EH (cell line): ENCODE measurements at regions not wholly inside any gene's neighbourhood (a gene's known extent, or its start where the extent isn't known, plus 50 kb on each side); places are given as distances from the start of the nearest gene placed in this dataset.

Experiments
- DNase-seq: peaks from one replicate; pipeline ENCODE4 v3.0.0-alpha.2; 2015; ENCODE audit warnings: low read depth

DNA sequence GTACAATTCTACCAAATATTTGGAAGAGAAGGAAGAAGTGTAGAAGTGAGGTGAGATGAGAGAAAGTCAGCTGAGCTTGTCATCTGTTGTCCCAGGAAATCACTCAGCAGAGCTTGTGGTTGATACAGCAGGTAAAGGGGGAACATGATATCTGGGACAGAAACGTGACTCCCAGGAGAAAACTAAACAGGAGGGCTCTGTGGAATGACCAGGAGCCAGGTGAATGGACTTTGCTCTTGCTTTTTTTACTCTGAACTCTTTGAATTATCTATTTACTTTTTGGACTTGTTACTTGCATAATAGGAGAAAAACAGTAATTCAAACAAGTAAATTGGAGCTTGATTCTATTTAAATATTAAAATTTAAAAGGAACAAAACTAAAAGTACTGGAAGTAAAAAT lies 555.6 kb upstream of the FRG1 start:
- DNase-seq, result no peak

DNA sequence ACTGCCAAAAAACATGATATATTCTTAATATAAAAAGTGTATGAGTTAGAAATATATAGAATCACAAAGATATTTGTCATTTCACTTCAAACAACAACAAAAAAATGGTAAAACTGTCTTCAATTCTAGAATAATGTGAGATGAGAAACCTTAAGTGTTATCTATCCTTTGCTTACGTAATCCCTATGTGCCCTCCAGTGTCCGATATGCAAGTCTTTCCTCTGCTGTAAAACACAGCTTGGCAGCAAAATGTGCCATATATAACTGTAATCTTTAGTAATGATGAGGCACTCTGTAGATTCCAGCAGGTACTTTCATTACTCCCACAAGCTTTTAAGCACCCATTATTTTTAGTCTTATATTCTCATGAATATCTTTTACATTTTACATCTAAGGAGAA lies 555.1 kb upstream of the FRG1 start:
- no peak for DNase-seq

DNA sequence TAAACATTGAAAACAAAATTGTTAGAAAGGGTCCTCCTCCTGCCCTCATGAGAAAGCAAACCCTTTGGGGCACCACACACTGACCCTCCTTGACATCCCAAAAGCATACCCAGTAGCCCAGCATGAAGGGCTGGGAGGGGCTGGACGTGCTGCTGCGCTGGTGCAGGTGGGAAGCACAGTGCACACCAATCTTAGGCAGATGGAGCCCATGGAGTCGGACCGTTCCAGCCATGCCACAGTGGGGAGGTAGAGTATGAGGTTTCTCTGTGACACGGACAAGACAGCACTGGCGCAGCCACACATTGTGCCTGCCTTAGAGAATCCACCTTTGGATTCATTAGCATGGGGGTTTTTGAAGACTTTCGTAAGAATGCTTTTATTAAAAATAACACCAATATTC lies 544.2 kb upstream of the FRG1 start:
- no peak for DNase-seq

DNA sequence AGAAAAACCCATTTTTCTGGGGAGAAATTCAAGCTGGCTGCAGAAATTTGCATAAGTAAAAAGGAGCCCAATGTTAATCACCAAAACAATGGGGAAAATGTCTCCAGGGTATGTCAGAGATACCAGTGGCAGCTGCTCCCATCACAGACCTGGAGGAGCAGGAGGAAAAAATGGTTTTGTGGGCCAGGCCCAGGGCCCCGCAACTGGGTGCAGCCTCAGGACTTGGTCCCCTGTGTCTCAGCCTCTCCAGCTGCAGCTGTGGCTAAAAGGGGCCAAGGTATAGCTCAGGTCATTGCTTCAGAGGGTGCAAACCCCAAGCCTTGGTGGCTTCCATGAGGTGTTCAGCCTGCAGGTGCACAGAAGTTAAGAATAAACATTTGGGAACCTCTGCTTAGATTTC lies 536.4 kb upstream of the FRG1 start:
- DNase-seq, result no peak

DNA sequence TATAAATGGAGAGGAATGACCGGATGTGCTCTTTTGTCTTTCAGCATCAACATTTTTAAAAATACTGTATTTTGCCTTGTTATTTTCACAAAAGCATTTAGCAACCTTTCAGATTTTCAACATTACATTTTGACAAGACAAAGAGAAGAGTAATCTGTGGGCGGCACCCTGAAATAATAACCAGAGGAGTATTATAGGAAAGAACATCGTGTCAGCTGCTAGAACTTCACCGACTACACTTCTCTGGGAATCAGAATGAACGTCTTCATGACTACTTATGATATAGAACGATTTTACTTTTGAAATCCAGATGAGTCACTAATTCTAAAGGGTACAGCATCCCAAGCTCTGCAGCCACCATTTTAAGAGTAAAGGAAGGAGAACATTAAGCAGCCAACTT lies 531.5 kb upstream of the FRG1 start:
- no peak for DNase-seq

DNA sequence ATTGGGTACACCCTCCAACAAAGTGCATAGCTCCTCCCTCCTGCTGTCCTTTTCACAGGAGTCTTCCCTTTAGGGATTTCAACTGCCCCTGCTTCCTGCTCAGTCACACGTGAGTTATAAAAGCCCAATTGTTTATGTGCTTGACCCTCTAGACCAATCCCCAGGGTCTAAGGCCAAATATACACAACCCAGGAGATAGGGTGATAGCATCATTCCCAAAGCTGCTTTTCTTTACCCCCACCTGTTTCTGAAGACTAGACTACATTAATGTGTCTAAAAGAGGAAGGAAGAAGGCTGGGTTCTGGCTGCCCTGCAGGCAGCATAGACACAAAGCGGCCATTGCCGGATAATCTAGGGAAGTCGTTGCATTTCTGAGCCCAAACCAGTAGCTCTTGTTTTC lies 526.7 kb upstream of the FRG1 start:
- DNase-seq, result no peak

DNA sequence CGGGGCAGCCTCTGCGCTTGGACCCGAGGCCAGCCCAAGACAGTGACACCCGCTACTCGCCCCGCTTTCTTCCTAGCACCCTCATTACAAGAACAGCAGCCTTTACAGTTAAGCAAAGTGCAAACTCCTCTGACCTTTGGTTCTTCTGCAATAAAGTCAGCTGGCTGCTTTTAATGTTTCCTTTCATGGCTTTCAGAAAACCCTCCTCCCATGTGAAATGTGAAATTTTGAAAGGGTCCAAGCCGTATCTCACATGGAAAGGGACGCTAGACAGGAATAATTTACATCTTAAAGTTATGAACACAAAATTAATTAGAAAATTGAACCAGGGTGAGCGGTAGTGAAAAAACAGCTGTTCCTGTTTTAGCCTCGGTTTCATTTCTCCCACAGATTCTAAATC lies 520.1 kb upstream of the FRG1 start:
- DNase-seq, result no peak

DNA sequence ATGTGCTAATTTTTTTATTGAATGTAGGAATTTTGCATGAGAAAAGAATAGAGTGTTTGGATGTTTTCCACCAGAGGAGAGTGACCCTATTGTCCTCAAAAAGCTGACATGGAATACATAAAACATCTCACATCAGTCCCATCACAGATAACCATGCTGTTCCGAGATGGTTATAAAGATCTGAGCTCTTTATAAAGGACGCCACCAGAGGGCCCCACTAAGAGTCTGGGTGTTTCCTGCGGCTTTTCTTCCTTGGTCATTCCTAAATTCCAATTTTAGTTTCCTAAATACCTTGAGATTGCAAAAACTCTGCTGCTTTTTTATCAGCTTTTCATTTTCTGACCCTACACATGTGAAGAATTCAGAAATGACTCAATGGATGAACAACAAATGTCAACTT lies 504.5 kb upstream of the FRG1 start:
- no peak for DNase-seq

DNA sequence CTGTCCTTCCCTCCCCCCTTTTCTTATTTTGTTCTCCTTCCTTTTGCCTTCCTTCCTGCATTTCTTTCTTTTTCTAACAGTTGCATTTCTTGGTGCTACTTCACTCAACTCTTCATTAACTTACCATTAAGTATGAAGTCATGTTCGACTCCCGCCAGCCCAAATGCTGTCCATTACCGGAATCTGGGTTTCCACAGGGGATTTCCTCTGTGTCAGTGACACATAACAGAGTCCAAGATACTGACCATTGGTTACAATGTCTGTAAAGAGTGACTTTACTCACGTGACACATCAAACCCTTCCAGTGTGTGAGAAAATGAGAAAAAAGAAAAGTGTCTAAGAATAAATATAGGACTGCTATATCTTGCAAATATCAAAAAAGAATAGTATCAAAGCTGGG lies 500.0 kb upstream of the FRG1 start:
- no peak for DNase-seq

DNA sequence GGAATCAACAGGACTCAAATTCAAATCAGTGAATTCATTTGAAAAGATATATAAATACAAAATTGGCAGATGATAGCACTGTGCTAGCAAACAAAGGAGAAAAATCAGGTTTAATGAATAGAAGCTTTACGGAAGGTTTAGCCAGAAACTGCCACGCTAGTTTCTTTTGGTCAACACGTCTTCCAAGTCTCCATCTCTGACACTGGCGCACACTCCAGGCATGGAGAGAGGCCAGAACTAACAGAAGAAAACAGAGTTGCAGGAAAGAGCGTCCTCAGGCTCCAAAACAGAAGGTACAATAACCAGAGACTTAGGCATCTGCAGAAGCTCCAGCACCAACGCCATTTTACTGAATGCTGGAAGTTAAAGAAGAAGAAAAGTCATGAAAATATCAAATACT lies 497.3 kb upstream of the FRG1 start:
- no peak for DNase-seq

DNA sequence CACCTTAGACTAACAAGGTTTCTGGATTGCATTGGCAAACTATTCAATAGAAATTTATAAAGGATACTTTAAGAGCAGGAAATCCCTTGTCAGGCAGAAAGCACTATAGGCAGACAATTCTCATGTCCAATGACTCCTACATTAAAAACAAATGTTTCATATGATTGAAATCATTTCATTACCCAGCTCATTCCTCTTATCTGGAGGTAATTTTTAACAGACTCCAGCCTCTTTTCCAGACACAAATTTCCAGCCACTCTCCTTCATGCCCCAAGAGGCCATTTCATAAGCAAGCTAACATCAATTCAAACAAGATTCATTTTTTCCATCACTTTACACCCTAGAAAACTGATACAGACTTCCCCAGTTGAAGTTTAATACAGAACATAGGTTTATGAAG lies 495.1 kb upstream of the FRG1 start:
- DNase-seq, result no peak

DNA sequence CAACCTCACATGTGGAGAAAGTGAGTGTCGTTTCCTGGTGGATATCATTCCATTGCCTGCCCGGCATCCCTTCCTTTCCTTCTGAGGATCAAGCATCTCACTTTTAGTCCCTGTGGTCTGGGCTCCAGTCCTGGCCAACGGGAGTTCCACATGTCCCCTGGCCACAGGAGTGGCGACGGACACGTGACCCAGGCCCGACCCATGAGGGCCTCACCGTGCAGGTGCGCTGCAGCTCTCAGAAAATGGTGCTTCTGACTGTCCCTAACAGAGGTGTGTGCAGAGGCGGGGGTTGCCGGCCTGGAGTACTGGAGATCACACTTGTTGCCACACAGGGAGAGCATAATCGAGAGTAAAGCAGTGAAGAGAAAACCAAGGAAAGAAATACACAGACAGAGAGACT lies 476.9 kb upstream of the FRG1 start:
- no peak for DNase-seq

DNA sequence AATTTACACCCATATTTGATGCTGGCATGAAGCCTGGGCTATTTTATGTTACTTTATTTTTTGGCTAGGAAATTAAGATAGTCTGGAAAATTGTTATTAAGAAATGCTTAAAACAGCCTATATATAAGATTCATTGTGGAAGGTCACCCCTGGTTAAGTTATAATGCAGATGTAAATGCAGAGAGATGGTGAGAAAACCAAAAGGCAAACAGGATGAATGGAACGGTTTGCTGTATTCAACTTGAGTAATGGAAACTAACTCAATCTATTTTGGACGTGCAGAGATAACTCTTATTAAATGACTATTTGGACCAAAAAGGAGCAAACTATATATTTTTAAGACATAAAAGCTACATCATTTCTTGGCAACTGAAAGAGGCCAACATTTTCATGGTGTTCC lies 446.3 kb upstream of the FRG1 start:
- DNase-seq, result no peak

DNA sequence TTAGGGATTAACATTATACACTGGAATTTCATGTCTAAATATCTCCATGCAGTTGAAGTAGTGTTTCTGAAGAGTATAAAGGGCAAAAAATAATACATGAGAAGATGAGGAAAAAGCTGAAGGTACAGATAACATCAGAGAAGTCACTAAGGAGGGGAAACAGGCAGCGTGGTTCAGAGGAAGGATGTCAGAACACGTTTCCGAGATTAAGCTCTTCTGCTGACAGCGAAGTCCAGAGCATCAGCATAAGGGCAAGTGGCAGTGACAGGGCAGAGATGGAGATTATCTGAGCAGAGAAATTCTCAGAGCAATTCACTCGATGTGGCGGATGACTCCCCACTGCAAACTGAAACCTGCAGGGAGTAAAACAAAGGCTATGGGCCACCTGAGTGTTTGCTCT lies 443.2 kb upstream of the FRG1 start:
- DNase-seq, result no peak

DNA sequence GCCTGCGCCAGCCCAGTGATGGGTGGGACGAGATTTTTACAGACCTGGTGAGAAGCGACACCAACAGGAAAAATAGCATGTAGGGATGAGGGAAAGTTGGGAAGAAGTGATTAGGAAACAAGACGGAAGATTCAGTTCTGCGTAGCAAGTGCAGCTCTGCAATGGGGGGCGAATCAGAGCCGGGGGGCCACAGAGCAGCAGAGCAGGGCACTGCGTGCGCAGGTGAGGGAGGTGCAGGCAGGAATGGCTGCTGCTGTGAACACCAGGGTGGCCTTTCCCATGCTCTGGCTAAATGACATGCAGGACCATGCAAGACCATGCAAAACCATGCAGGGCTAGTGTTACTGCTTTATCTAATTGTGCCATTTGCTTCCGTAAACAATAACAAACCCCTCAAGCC lies 442.7 kb upstream of the FRG1 start:
- DNase-seq, result no peak

DNA sequence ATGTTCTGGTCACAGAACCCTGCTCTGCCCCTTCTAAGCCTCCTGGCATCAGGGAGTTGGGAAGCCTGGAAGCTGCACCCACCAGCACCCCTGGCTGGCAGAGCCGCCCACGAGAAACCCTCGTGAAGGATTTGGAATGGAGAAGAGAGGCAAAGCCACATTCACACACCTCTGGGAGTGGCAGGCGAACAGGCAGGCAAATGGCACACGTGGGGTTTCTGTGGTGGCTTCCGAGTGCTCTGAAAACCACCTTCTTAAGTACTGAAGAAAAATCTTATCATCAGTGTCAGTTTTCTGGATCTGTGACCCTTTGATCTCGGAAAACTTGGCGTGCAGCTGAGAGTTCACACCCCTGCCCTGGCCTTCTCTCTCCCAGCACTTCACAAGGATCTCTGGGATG lies 442.2 kb upstream of the FRG1 start:
- no peak for DNase-seq

DNA sequence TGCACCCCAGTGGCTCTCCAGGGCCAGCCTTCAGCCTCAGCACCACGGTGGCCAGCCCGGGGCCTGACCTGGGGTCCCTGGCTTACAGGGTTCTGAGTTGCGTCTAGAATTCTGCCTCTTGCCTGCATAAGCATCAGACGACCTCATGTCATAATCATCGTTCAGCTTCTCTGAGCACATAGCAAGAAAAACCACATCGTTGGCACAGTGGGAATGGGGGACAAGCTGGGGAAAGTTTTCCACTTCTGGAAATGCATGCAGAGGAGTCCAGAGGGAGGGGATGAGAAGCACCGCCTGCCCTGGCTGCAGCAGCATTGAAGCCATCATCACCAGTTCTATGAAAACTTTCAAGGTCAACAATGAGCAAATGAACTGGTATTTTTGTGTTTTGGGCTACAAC lies 441.0 kb upstream of the FRG1 start:
- no peak for DNase-seq

DNA sequence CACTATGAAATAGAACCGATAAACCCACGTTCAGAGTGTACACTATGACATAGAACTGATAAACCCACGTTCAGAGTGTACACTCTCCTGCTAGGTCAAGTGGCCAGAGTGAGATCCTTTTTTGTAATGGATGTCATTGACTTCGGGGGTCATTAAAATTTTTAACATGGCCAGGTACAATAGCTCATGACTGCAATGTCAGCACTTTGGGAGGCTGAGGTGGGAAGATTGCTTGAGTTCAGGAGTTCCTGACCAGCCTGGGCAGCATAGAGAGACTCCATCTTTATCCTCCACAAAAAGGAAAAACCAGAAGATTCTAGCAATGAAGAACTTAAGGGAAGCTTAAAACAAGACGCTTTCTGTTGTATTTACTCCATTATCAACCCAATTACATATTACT lies 439.7 kb upstream of the FRG1 start:
- no peak for DNase-seq

DNA sequence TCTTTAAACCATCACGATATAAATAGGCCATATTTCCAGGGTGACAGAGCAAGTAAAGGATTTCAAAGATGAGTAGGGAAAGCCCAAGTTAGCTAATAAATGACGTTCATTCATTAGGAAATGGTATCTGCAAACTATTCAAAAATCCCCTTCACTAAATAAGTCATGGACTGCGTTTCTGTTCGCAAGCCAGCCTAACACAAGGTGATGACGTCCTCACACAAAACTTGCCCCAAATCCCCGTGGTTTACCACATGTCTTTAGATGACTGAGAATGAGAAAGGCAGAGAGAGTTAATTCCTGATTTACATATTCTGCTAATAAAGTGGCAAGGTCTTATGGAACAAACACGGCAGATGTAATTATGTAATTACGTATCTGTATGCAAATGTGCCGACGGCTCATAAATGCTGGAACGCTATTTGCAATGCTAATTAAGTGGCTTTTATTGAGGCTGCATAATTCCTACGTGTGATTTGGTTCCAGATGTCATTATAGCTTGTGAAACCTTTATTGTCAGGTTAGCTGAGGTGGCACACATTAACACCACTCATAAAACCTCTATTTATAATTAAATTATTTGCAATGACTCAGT lies 437.7 kb upstream of the FRG1 start:
- no peak for DNase-seq

DNA sequence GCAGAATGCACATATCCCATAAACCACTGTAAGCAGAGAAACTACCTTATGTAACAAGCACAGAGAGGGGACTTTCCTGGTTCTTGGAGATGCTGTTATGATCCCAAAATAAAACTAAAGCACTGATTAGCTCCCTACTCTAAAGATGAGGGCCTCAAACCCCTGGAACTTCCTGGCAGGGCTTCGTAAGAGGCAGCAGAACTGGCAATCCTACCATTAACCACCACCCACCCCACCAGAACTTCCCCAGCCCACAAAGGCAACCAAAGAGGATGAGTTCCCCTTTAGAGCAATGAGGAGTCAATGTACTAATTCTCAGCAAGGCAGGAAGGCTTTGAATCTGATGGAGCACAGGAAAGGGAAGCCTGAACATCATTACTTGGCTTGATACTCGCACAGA lies 436.5 kb upstream of the FRG1 start:
- no peak for DNase-seq

DNA sequence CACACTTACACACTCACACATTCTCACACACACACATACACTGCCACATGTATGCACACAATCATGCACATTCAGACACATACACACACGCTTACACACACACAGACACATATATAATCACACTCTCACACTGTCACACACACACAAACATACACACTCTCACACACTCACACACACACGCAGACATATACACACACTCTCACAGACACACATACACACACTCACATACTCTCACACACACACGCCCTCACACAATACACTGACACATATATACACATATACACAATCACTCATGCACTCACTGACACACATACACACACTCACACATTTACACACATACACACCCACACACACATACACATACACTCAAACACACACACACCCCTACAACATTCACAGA lies 435.3 kb upstream of the FRG1 start:
- DNase-seq, result no peak

DNA sequence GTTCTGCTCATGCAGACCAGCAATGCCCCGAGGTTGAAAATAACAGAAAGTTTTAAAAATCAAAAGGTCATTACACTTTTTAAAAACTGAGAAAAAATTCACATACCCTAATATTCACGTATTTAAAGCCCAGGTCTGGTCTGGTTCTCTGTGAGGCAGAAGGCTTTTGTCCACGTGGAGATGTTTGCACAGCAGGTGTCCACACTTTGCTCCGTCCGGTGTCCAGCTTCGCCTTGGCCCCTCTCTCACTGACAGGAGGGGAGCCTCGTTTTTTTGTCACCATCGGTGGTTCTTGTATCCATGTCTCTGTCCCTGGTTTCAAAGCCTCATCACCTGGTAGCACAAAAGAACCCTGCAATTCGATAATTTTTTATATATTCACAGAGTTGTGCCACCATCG lies 434.6 kb upstream of the FRG1 start:
- no peak for DNase-seq

DNA sequence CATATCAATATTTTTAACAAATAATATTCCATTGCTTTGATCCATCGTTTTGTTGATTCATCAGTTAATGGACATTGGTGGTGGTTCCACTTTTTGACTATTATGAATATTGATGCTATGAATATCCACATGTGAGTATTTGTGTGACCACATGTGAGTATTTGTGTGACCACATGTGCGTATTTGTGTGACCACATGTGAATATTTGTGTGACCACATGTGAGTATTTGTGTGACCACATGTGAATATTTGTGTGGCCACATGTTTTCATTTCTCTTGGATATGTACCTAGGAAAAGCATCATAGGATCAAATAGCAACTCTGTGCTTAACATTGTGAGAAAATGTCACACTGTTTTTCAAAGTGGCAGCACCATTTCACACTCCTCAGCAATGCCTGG lies 433.6 kb upstream of the FRG1 start:
- DNase-seq, result no peak

DNA sequence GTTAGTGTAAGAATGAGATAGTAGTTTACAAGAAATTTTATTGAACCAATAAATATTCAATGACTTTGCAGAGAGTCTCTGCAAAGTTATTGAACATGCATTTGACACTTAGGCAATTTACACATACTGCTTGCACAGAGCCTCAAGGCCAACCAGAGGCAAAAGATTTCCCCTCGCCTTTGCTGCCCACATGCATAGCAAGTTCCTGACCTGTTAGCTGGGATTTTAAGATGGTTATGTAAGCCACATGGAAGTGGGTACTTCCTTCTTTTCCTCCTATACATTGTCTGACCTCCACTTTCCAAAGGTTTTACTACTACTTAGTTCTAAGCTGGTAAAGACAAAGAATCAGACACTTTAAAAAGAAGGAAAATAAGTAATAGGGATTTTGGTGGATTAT lies 430.1 kb upstream of the FRG1 start:
- DNase-seq, result no peak

DNA sequence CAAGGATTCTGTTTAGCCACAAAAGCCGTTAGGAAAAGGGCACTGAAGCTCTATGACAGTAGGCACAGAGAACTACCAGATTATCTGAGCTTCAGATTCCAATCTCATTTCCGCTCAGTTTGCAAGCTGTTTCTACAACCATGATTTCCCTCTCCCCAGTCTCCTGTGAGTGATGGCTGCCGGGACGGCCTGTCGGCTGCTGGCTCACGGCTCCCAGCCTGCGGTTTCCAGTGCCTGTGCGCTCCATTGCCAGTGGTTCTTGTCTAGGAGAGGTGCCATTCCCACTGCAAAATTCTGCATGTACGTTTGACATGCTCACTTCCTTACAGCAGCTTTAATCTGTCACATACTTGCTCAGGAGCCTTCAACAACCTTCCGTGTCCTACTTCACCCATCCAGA lies 429.1 kb upstream of the FRG1 start:
- DNase-seq, result no peak
